ENCODE measurements at regions not wholly inside any gene's neighbourhood (a gene's known extent, or its start where the extent isn't known, plus 50 kb on each side); places are given as distances from the start of the nearest gene placed in this dataset.

DNA sequence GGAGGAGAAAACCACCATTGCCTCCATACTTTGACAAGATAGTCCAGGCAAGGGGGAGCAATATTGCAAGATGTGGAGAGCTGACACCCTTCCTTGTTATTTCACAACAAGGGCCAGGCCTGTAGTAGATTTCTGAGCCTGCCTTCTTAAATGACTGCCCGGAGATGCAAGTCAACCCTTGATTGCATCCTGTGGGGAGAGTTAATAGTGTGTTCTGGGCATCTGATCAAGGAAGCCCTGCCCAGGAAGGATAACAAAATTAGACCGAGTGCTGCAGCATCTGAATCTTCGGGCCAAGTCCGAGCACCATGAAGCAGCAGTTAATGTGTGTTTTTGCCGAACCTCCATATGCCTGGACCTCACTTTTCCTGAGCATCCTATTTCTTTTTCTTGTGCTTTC, 382.3 kb downstream of the PRDM2 start:
- Histone ChIP-seq H3K27me3 (replicated peaks; ENCODE audit: insufficient read depth) (no peaks in the 10 kb centered on the region), H3K9me3 (no peaks in the 10 kb centered on the region), H3K36me3 (no peaks in the 10 kb centered on the region), H3K4me1 (ENCODE audit: control insufficient read depth in 1 of 2, low read depth in 2 of 2) (no peaks in the 10 kb centered on the region), H3K4me3 (no peak overlapping the region), H3K27ac (no peak overlapping the region)
- TF ChIP-seq, protein P1, sequence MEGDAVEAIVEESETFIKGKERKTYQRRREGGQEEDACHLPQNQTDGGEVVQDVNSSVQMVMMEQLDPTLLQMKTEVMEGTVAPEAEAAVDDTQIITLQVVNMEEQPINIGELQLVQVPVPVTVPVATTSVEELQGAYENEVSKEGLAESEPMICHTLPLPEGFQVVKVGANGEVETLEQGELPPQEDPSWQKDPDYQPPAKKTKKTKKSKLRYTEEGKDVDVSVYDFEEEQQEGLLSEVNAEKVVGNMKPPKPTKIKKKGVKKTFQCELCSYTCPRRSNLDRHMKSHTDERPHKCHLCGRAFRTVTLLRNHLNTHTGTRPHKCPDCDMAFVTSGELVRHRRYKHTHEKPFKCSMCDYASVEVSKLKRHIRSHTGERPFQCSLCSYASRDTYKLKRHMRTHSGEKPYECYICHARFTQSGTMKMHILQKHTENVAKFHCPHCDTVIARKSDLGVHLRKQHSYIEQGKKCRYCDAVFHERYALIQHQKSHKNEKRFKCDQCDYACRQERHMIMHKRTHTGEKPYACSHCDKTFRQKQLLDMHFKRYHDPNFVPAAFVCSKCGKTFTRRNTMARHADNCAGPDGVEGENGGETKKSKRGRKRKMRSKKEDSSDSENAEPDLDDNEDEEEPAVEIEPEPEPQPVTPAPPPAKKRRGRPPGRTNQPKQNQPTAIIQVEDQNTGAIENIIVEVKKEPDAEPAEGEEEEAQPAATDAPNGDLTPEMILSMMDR (IDR thresholded peaks at IDR 0.05): no peak
- DNase-seq (ENCODE audit: low spot score) (no peak), ATAC-seq (ENCODE audit: insufficient number of reproducible peaks, low FRiP score, low read depth) (no peak)

DNA sequence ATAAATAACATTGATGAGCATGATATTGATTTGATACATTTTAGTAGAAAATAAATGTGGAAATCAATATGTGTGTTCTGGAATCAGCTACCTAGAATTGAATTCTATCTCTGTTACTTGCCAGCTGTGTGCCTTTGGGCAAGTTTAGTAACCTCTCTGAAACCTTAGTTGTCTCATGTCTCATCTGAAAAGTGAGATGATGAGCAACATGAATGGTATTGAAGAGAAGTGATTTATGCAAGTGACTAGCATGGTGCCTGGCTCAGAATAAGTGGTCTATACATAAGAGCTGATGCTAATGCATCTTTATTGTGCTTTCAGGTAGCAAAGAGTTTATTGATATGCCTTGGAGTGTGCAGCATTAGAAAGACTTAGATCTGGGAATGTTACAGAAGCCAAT, 383.3 kb downstream of the PRDM2 start:
- Histone ChIP-seq H3K4me1 (ENCODE audit: control insufficient read depth in 1 of 2, low read depth in 2 of 2) (no peaks in the 10 kb centered on the region), H3K27ac (no peak overlapping the region), H3K27me3 (replicated peaks; ENCODE audit: insufficient read depth) (no peaks in the 10 kb centered on the region), H3K9me3 (no peaks in the 10 kb centered on the region), H3K4me3 (no peak overlapping the region), H3K36me3 (no peaks in the 10 kb centered on the region)
- DNase-seq (ENCODE audit: low spot score) (no peak), ATAC-seq (ENCODE audit: insufficient number of reproducible peaks, low FRiP score, low read depth) (no peak)
- TF ChIP-seq, protein P1 (IDR thresholded peaks at IDR 0.05): no peak

DNA sequence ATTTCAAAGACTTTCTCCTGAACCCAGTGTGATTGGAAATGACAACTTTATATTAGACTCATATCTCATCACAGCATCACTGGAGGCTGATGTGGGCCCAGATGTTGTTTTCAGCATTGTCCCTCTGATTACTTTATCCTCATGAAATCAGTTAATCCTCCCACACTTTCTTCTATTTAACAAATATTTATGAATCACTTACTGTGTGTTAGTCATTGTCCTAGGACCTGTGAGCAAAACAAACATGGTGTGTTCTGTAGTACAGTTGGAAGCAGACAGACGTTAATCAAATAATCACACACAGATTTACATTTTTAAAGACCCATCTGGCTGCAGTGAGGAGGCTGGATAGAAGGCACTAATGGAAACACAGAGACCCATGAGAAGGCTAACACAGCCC, 383.7 kb downstream of the PRDM2 start:
- ATAC-seq (ENCODE audit: insufficient number of reproducible peaks, low FRiP score, low read depth) (no peak), DNase-seq (ENCODE audit: low spot score) (no peak)
- no peaks in the 10 kb centered on the region for H3K36me3 ChIP-seq
- H3K9me3 ChIP-seq: no peaks in the 10 kb centered on the region
- TF ChIP-seq, protein P1 (IDR thresholded peaks at IDR 0.05): no peak
- no peak overlapping the region for H3K27ac ChIP-seq
- H3K27me3 ChIP-seq (replicated peaks; ENCODE audit: insufficient read depth): no peaks in the 10 kb centered on the region
- no peaks in the 10 kb centered on the region for H3K4me1 ChIP-seq (ENCODE audit: control insufficient read depth in 1 of 2, low read depth in 2 of 2)
- no peak overlapping the region for H3K4me3 ChIP-seq

DNA sequence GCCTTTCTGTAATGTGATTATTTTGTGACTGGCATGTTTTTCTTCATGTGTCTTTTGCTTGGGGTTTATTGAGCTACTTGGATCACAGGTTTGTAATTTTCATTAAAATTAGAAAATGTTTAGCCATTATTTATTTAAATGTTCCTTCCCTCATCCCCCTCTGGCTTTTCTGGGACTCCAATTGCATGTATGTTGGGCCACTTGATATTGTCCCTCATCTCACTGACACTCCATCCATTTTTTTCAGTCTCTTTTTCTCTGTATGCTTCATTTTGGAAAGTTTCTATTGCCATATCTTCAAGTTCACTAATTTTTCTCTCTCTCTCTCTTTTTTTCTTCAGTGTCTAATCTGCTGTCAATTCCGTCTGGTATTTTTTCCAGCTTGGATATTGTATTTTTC, 390.1 kb downstream of the PRDM2 start:
- H3K9me3 ChIP-seq: peaks cover 12% of the 10 kb centered on the region
- H3K27me3 ChIP-seq (replicated peaks; ENCODE audit: insufficient read depth): no peaks in the 10 kb centered on the region
- no peak overlapping the region for H3K4me3 ChIP-seq
- H3K27ac ChIP-seq: no peak overlapping the region
- H3K4me1 ChIP-seq (ENCODE audit: control insufficient read depth in 1 of 2, low read depth in 2 of 2): no peaks in the 10 kb centered on the region
- ATAC-seq (ENCODE audit: insufficient number of reproducible peaks, low FRiP score, low read depth) (no peak), DNase-seq (ENCODE audit: low spot score) (no peak)
- TF ChIP-seq, protein P1 (IDR thresholded peaks at IDR 0.05): no peak
- no peaks in the 10 kb centered on the region for H3K36me3 ChIP-seq

DNA sequence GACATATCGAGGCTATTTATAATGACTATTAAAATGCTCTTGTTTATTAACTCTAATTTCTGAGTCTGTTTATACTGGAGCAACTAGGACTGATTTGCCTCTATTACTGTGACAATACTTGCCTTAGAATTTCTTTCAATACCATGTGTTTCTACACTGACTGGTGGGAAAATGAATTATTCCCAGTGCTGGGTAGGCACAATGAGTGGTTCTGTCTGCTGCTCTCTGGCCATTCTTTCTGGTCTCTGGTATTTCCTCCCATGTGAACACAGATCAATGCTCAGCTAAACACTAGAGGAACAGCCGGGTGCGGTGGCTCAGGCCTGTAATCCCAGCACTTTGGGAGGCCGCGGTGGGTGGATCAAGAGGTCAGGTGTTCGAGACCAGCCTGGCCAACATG, 390.5 kb downstream of the PRDM2 start:
- Histone ChIP-seq H3K27me3 (replicated peaks; ENCODE audit: insufficient read depth) (no peaks in the 10 kb centered on the region), H3K27ac (no peak overlapping the region), H3K36me3 (no peaks in the 10 kb centered on the region), H3K4me1 (ENCODE audit: control insufficient read depth in 1 of 2, low read depth in 2 of 2) (no peaks in the 10 kb centered on the region), H3K9me3 (peaks cover 12% of the 10 kb centered on the region), H3K4me3 (no peak overlapping the region)
- TF ChIP-seq, protein P1 (IDR thresholded peaks at IDR 0.05): no peak
- DNase-seq (ENCODE audit: low spot score) (no peak), ATAC-seq (ENCODE audit: insufficient number of reproducible peaks, low FRiP score, low read depth) (no peak)
